Thyroid gland (tissue), 4 donors: ENCODE measurements at regions not wholly inside any gene's neighbourhood (a gene's known extent, or its start where the extent isn't known, plus 50 kb on each side); places are given as distances from the start of the nearest gene placed in this dataset.

Experiments used
- CTCF ChIP-seq, 6 experiments: fragments of 200-600 bp in 3 of 6; fragments of 450-650 bp in 3 of 6; sonication (generic) in 3 of 6; IDR thresholded peaks; one replicate each; pipeline ENCODE4 v1.5.1; 2016 to 2019; ENCODE audit warnings: antibody characterized with exemption in 6 of 6, mild to moderate bottlenecking in 2 of 6, inconsistent platforms in 1 of 6, moderate library complexity in 1 of 6
- POLR2A ChIP-seq, 2 donors: fragments of 450-650 bp; IDR thresholded peaks; one replicate each; pipeline ENCODE4 v1.6.1; 2017; ENCODE audit warnings: antibody characterized with exemption in 2 of 2, mild to moderate bottlenecking in 2 of 2, moderate library complexity in 1 of 2

DNA sequence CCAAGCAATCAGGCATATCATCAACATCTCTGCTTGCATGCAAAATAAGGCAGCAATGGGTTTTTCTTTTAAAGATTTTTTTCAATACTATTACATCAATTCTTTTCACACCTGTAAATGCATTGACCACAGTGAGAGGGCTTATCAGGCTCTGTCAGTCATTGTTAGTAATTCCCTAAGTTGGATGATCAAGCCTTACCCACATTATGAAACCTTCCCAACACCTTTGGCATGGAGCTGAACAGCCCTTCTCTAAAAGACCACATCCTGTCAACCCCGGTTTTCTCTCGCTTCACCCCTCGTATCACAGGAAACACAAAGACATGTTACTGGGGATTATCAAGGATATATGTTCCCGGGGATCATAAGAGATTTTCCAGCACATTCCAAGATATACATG is 135.2 kb upstream of the SLC24A5 start:
- TF ChIP-seq POLR2A (IDR thresholded peaks at IDR 0.05) (no peak), CTCF (IDR thresholded peaks at IDR 0.05) (no peak)
